HG02840 (cell line): ENCODE measurements at regions not wholly inside any gene's neighbourhood (a gene's known extent, or its start where the extent isn't known, plus 50 kb on each side); places are given as distances from the start of the nearest gene placed in this dataset.
"Not testable (repeated sequence)": the region's sequence is repeated elsewhere in the genome, so short reads cannot be mapped to it uniquely, and the experiment has no call there.

Experiments
- ATAC-seq: cut with Tn5 transposase; IDR thresholded peaks from one replicate; pipeline ENCODE4 v1.9.1; 2021; ENCODE audit warnings: mild to moderate bottlenecking, moderate library complexity, moderate number of reproducible peaks; ENCODE audit not compliant: unreplicated experiment, low FRiP score

DNA sequence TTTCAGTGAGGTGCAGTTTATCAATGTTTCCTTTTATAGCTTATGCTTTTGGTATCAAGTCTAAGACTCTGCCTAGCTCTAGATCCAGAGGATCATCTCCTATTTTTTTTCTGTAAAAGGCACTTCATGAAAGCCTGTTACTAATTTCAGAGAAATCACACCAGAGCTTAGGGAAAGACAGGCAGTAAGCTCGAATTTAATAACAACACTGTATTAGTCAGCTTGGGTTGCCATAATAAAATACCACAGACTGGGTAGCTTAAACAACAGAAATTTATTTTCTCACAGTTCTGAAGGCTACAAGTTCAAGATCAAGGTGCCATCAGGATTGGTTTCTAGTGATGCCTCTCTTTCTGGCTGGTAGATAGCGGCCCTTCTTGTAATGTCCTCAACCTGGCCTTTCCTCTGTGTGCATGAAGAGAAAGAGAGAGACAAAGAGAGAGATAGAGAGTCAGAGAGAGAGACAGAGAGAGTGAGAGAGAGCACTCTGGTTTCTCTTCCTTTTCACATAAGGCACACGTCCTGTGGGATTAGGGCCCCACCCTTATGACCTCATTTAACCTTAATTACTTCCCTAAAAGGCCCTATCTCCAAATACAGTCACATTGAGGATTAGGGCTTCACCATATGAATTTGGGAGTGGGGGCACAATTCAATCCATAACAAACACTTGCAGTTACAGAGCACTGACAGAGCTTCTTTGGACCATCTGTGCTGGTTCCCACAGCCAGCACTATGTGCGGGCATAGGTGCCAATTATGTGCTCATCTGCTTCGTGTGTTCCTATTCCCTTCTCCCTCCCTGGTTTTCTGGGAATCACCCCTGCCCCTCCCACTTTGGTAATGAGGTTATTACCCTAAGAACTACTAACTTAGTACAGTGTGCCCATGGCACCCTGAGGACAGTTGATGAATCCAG is 114.8 kb upstream of the MED14 start:
- no peak for ATAC-seq

GRCh38 chrX:40852586-40852985 is 117.2 kb upstream of the MED14 start:
- no peak for ATAC-seq

GRCh38 chrX:40853004-40853815 is 117.9 kb upstream of the MED14 start:
- ATAC-seq = no peak

GRCh38 chrX:40853816-40854123 is 118.4 kb upstream of the MED14 start:
- ATAC-seq = no peak

DNA sequence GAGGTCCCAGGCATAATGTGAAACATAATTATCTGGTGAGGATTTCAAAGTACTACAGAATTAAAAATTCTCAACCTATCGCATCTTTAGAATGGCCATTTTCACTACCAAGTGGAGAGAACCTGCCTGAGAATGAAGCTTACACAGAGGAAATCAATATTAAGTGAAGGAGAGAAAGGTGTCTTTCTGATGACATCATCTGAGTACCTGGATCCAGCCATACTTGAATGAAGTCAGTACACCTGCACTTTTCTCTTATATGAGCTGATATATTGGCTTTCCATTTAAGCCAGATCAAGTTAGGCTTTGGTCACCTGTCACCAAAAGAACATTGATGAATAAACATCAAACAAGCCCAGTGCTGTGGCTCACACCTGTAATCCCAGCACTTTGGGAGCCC is 118.9 kb upstream of the MED14 start:
- no peak for ATAC-seq

DNA sequence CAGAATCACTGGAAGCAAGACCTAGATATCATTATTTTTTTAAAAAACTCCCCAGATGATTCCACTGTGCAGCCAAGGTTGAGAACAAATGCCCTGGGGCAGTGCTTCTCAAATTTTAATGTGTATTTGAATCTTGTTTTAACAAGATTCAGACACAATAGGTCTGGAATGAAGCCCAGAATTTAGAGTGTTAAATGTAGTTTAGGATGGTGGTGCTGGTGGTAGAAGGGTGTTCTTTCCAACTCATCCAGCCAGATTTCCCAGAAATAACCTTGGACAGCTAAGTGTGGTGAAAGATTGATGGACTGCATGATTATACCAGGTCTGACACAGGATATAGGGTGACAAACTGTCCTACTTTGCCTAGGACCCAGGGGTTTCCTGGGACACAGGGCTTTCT is 120.1 kb upstream of the MED14 start:
- no peak for ATAC-seq

DNA sequence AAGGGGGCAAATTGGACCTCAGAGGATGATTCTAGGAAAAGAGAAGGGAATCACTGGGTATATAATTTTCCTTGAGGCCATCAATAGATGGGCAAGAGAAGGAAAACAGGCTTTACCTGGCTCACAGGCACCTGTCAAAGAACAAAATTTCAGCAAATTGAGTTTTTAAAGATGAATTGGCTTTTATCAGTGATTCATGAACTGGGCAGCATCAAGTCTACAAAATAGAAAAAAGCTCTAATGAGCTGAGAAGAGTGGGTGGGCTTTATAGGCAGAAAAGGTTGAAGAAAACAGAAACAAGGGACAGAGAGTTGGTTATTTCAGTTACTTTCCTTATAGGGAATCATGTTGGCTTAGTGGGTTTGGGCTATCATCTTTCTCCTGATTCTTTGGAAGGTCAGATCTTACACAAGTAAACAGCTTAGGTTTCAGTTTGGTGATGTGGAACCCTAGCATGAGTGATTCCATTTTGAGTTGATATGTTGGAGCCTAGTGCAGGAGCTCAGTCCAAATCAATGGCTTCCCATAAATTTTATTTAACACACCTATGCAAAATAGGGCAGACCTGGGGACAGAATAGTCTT is 120.7 kb upstream of the MED14 start:
- ATAC-seq = no peak

GRCh38 chrX:40861952-40862554 is 126.7 kb upstream of the MED14 start:
- not testable (repeated sequence) for ATAC-seq

DNA sequence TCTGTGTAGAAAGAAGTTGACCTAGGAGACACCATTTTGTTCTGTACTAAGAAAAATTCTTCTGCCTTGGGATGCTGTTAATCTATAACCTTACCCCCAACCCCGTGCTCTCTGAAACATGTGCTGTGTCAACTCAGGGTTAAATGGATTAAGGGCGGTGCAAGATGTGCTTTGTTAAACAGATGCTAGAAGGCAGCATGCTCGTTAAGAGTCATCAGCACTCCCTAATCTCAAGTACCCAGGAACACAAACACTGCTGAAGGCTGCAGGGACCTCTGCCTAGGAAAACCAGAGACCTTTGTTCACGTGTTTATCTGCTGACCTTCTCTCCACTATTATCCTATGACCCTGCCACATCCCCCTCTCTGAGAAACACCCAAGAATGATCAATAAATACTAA is 127.9 kb upstream of the MED14 start:
- ATAC-seq = not testable (repeated sequence)

GRCh38 chrX:40863671-40864070 is 128.3 kb upstream of the MED14 start:
- no peak for ATAC-seq

DNA sequence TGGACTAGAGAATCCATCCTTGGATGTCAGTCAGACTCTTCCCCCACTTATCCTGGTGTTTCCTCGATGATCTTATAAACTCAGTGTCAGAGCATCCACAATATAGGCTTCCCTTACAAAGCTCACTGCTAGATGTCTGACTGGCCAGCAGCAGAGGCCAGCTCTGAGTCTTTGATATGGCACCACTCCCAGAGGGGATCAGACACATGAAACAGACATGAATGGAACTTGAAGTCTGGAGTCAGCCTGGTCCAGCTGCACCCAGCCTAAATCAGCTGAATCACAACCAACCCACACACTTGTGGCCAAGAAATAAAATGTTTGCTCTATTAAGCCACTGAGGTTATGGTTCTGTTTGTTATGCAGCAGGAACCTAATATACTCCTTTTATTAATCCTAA is 129.6 kb upstream of the MED14 start:
- ATAC-seq = no peak

DNA sequence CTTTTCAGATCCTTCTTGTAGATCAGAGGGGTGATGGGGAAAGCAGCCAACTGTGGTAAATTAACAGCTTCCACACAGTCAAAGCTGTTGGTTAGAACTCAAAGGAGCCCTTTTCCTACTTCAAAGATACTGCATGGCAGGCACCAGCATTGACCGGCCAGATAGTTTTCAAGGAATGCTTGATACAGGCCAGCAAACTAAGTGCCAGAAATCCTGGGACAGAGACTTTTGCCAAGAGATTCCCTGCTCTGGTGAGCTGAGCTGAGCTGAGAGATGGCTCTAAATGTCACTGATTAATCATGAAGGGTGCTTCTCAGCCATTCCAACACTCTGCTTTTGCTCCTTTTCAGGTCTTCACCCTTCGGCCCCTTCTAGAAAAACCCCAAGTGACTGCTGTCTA is 131.6 kb upstream of the MED14 start:
- no peak for ATAC-seq

GRCh38 chrX:40867352-40867751 is 132.0 kb upstream of the MED14 start:
- ATAC-seq = no peak

GRCh38 chrX:40868868-40869267 is 133.5 kb upstream of the MED14 start:
- ATAC-seq = no peak

- ATAC-seq = not testable (repeated sequence)
These were observed 135.6 kb upstream of the MED14 start for GRCh38 chrX:40870982-40871381.

- ATAC-seq = peak; percentile 57
These were observed 136.2 kb upstream of the MED14 start for GRCh38 chrX:40871385-40872082.

- no peak for ATAC-seq
These were observed 137.0 kb upstream of the MED14 start for GRCh38 chrX:40872351-40872750.

DNA sequence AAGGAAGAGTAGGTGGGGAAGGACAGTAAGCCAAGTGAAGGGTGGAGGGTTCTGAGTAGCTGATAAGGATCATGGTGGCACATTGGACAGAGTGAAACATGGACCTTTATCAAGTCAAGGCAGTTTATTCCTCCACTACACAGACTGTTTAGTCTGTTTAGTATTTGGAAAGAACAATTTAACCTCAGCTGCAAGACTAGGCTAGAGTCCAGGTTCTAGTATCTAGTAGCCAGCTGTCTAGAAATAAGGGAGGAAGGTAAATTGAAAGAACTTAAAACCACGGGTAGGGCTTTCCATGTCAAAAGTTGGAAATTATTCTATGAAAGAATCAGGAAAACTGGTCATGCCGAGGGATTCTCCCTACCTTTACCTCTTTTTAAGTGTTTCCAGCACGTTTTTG is 140.1 kb upstream of the MED14 start:
- ATAC-seq = no peak

DNA sequence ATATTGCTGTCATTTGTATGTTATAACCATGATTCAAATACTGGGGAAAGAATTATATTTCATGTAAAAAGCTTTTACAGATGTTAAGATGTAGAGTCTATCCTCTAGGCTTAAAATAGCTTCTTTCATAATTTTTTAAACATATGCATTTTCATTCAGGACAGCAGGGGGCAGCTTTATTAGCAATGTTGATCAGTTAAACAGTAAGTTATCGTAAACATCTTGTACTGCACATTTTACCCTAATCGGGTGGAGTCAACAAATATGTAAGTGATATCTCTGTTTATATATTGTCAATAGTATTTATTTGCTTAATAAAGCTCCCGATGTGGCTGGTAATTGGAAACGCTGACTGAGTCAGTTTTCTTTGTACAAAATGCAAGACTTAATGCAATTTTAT is 142.5 kb upstream of the MED14 start:
- ATAC-seq = no peak

DNA sequence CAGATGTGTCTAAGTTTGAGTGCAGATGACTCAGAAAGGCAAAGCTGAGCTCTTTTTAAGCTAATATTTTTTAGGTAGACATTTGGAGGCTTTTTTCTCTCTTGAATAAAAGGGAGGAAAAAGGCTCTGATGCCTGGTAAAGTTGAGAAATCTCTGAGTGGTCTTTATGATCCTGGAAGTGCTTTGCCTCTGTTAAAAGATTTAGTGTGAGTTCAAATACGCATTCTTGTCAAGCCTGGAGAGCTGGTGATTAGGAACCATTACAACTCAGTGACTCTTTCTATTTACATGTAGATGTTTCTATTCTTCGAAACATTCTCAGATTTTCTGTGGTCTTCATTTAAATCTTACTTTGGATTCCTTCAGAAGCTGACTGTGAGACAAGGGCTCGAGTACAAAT is 143.4 kb upstream of the MED14 start:
- ATAC-seq = no peak
